ENCODE measurements at regions not wholly inside any gene's neighbourhood (a gene's known extent, or its start where the extent isn't known, plus 50 kb on each side); places are given as distances from the start of the nearest gene placed in this dataset.

DNA sequence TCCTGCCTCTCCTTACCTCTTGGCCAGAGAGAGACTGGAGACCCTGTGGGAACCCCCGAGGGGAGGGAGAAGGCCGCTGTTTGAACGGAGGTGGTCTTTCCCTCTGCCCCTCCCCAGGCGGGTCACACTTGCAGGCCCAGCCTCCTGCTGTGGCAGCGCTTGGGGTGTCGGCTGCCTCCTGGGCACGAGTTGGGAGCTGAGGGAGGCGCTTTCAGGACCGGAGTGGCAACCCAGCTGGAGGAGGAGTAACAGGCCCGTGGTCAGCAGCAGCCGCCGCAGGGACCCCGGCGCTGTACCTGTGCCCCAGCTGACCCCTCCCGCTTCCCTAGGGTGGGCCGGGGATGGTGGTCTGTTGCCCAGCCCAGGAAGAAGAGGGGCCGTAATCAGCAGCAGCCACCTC lies 278.3 kb downstream of the SEC14L1 start:
- DNase-seq (ENCODE audit: low read depth in 2 of 2): no peak

- DNase-seq (ENCODE audit: low read depth in 2 of 2): no peak
Measured at GRCh38 chr17:77419547-77420094, 278.9 kb downstream of the SEC14L1 start.

DNA sequence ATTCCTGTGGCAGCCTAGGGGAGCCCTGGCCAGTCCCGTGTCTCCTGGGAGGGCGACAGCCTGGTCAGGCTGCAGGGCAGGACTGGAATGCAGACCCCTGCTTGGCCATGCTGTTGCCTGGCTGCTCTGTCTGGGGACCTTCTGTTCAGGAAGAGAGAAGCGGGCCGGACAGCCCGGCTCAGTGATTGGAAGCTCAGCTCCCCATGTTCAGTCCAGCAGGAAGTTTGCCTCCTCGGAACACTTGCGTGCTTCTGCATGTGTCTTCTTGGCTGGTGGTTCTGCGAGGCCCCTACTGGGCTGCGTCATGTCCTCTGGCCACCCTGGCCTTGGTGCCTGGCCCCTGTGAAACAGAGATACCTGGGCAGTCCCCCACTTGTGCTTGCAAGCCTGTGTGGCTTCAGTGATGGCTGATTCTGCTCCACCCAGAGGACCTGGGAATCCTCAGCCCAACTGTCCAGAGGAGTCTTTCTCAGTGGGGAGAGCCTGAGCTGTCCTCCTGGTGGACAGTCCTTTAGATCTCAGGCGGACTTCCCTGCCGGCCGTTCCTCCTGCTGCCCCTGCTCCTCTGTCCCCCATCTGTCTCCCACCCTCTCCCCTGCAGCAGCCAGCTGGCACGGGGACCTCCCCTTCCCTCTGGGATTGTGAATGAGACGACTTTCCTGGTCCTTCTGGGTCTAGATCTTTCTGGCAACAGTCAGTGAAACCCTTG lies 279.5 kb downstream of the SEC14L1 start:
- no peak for DNase-seq (ENCODE audit: low read depth in 2 of 2)

DNA sequence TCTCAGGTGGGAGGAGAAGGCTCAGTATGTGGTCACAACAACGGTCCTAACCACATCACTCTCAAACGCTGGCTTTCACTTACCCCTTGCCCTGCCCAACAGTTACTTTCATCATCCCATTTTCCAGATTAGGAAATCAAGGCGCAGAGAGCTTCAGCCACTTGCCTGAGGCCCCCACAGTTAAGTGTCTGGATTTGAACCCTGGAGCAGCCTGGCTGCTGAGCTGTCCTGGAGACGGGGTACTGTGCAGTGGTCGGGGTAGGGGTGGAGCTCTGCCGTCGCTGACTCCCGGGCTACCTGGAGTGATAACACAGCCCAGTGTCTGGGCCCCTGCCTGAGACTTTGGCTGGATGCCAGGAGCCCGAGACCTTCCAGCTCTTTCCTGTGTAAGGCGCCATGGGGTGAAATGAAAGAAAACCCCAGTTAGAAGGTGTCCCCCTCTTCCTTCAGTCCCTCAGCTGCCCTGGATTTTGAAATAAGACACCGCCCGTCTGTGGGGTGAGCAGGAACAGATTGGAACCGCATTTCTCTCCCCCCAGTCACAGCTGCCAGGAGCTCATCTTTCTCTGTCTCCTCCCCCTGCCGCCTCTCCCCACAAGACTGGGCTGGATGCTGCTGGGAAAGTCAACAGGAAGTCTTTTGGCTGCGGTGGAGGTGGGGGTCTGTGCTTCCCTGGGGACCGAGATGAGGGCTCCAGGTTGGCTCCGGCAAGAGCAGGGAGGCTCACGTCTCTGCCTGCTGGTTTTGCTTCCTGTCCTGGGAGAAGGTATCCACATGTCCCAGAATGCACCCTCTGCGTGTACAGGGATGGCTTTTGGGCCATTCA lies 280.2 kb downstream of the SEC14L1 start:
- DNase-seq (ENCODE audit: low read depth in 2 of 2): no peak

- DNase-seq (ENCODE audit: low read depth in 2 of 2): no peak
Measured at GRCh38 chr17:77421630-77421972, 280.8 kb downstream of the SEC14L1 start.

GRCh38 chr17:77422104-77422747 lies 281.5 kb downstream of the SEC14L1 start:
- DNase-seq (ENCODE audit: low read depth in 2 of 2): no peak

GRCh38 chr17:77422748-77423113 lies 282.0 kb downstream of the SEC14L1 start:
- DNase-seq (ENCODE audit: low read depth in 2 of 2): no peak

DNA sequence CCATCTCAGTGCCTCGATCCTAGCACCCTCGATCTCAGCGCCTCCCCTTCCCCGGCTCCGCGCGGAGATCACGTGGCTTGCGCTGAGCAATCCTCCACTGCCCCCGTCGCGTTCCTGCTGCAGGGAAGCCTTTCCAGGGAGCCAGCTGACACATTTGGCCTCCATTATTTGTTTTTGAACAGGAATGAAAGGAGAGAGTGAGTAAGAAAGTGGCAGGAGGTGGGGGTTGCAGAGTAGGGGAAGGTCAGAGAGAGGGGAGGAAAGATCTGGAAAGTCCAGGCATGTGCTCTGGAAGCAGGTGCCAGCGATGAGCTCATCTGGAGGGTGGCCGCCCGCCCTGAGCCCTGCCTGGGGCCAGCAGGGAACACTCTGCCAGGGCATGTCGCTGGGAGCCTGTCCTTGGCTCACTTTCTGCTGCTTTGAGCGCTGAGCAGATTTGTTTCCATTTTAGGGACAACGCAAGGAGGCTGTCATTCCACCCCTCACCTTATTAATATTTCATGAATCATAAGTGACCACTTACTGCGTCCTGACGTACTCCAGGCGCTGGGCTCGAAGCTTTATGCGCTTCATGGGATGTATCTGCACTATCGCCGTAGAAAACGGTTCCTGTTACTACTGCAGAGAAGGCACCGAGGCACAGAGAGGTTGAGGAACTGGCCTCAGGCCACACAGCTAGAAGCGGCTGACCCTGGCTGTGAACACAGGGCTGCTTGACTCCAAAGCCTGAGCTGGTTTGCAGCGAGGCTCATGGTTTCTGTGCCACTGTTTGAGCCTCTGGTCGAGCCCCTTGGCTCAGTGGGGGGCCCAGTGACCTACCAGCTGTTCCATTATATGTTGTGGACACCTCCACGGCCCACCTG lies 283.1 kb downstream of the SEC14L1 start:
- DNase-seq (ENCODE audit: low read depth in 2 of 2): no peak

DNA sequence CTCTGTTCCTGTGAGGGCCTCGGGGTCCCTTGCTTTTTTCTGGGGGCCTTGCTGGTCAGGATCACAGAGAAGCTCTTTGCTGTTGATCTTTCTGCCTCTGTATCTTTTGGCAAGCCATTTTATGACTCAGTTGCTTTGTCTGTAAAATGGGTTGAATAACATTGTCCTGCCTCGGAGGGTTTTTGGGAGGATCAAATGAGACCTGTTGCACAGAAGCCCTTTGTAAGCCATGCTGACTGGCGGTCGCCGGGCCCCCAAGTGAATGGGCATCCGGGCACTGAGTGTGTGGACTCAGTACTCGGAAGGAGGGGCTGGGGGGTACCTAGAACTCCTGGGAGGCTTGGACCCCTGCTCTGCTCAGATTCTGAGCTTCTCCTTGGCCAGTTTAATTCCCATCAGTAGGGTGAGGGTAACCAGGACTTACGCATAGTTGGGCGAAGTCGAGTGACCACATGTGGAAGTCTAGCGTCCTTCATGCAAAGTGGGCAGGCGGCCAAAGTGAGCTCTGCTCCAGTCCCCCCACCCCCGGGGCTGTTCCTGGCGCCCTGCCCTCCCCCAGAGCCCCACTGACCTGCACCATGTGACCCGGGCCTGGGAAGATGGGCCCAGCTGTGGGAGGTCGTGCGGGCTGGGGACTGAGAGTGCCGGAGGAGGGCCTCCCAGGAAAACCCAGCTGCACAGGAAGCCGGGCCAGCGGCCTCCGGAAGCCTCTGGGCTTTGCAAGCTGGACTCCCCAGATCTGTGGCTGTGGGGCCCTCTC lies 284.0 kb downstream of the SEC14L1 start:
- no peak for DNase-seq (ENCODE audit: low read depth in 2 of 2)

DNA sequence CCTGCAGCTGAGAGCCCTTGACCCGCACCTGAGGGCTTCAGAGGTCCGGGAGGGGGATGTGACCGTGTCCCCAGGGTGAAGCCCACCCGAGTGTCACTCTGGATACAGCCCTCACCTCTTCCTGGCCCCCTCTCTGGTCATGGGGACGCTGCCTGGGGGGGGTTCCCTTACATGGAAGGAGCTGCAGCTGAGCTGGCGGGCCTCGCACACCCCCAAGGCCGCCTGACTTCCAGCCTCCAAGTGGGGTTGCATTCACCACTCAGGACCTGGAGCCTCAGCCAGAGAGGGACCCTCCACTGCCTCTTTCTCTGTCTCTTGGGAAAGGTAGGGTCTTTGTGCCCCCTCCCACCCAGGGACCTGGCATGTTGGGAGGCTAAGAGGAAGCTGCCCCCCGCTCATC lies 284.6 kb downstream of the SEC14L1 start:
- DNase-seq (ENCODE audit: low read depth in 2 of 2): no peak

DNA sequence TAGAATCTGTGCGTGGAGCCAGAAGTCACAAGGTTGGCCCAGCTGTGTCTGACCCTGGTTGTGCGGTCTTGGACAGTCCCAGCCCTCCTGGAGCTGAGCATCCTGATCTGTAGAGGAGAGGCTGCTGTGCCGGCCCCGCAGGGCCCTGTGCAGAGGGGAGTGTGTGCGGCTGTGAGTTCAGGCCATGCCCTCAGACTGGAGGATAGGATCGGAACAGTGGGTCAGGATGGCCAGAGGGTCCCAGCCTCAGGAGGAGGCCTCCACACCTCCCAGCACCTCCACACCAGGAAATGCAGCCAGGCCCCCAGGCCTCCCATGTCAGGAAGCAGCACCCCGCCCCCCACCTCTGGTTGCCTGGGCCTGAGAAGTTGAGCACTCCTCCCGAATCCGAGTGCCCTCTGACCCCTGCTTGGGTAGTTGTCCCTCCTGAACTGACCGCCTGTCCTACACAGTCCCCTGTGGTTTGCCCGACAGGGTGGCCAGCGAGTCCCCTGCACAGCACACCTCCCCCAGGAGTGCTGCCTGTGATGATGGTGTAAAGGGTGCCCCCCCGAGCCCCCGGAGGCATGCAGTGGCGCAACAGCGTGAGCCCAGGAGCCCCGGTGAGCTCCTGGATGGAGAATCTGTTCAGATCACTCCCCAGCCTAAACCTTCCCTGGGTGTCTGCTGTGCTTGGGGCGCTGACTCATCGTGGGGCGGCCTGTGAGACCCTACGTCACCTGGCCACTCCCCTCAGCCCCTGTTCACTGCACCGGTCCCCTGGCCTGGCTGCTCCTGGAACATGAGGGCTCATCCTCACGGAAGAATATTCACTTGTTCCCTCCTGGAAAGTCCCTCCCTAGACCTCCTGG lies 285.2 kb downstream of the SEC14L1 start:
- DNase-seq (ENCODE audit: low read depth in 2 of 2): peak in 1 of 2 donors; percentile 56

DNA sequence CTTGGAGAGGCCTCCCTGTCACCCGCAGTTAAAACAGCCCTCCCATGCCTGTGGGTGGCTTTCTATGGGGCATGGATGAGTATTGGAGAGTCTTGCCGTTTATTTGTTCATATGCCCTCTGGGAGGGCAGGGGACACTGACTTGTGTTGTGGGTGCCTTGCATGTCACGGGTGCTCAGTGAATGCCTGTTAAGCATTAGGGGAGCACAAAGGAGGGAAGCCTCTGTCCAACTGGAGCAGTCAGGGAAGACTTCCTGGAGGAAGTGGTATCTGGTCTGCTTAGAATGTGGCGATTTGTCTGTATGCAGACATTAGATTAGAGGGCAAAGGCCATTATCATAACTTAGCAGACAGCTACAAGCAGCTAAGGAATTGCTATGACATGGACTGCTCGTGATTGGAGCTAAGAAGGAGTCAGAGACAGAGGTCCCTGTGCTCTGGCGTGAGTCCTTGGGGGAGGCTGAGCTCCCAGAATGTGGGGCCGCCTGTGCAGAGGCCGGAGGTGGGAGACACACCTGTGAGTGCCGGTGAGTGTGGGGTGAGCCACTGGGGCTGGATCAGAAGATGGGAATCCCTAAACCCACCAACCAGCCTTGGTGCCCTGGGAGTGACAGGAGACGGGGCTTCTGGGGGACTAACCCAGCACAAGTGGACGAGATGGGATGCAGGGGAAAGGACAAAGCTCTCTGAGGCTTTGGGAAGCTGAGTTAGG lies 286.1 kb downstream of the SEC14L1 start:
- DNase-seq (ENCODE audit: low read depth in 2 of 2): no peak

GRCh38 chr17:77427391-77427991 lies 286.7 kb downstream of the SEC14L1 start:
- DNase-seq (ENCODE audit: low read depth in 2 of 2): no peak

DNA sequence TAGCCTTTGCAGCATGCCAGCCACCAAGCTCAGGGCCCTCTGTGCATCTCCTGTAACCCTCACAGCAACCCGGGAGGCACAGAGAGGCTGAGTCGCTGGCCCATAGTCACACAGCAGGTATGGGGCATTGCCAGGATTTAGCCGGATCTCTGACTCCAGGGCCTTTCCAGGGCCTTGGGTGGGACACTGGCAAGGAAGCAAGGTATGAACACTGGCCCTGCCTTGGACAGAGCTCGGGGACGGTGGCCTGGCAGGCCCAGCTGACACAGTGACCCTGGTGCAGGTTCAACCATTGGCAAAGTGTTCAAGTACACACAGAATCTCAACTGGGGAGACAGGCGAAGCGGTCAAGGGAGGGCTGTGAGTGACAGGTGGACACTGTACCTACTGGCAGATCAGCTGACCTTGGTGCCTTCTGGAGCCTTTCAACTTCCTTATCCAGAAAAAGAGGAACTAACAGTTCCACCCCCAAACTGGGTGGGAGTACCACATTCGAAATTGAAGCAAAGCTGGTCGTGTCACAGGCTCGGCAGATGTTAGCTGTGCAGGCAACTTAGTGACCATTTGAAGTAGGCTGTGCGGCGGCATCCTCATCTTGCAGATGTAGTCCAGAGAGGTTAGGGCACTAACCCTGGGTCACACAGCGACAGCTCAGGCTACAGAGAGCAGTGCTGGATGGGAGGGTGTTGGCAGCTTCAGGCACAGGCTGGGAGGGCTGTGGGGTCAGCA lies 287.4 kb downstream of the SEC14L1 start:
- no peak for DNase-seq (ENCODE audit: low read depth in 2 of 2)

GRCh38 chr17:77428749-77429368 lies 288.1 kb downstream of the SEC14L1 start:
- no peak for DNase-seq (ENCODE audit: low read depth in 2 of 2)

GRCh38 chr17:77429369-77429968 lies 288.7 kb downstream of the SEC14L1 start:
- DNase-seq (ENCODE audit: low read depth in 2 of 2): no peak

Measured in stimulated activated CD8-positive, alpha-beta memory T cell treated with anti-CD3 and anti-CD28 coated beads, Interleukin-15, amount 100 ng/mL, for 4 hours (primary cell).